Right hindlimb (tissue), 1 donor: ENCODE measurements at regions not wholly inside any gene's neighbourhood (a gene's known extent, or its start where the extent isn't known, plus 50 kb on each side); places are given as distances from the start of the nearest gene placed in this dataset.

Experiments
- DNase-seq: peaks from one replicate; pipeline ENCODE4 v3.0.0-alpha.2; 2018

GRCh38 chr11:105553025-105553424 lies 56.8 kb upstream of the GRIA4 start:
- no peak for DNase-seq

GRCh38 chr11:105548359-105548758 lies 61.5 kb upstream of the GRIA4 start:
- no peak for DNase-seq

- no peak for DNase-seq
Observed at GRCh38 chr11:105538588-105538987, 71.3 kb upstream of the GRIA4 start.

- no peak for DNase-seq
Observed at GRCh38 chr11:105537531-105537930, 72.3 kb upstream of the GRIA4 start.

- DNase-seq, result no peak
Observed at GRCh38 chr11:105524286-105524685, 85.6 kb upstream of the GRIA4 start.

- DNase-seq, result no peak
Observed at GRCh38 chr11:105520706-105521345, 89.0 kb upstream of the GRIA4 start.

- no peak for DNase-seq
Observed at GRCh38 chr11:105507496-105508254, 102.2 kb upstream of the GRIA4 start.

- no peak for DNase-seq
Observed at GRCh38 chr11:105492010-105492409, 117.9 kb upstream of the GRIA4 start.

GRCh38 chr11:105491394-105491793 lies 118.5 kb upstream of the GRIA4 start:
- DNase-seq, result no peak

- no peak for DNase-seq
Observed at GRCh38 chr11:105490333-105490732, 119.5 kb upstream of the GRIA4 start.

- peak; percentile 63 for DNase-seq
Observed at GRCh38 chr11:105489446-105489845, 120.4 kb upstream of the GRIA4 start.

GRCh38 chr11:105486929-105487328 lies 122.9 kb upstream of the GRIA4 start:
- DNase-seq, result no peak

- no peak for DNase-seq
Observed at GRCh38 chr11:105469931-105470330, 139.9 kb upstream of the GRIA4 start.

GRCh38 chr11:105468154-105468553 lies 141.7 kb upstream of the GRIA4 start:
- no peak for DNase-seq

GRCh38 chr11:105466582-105467228 lies 143.2 kb upstream of the GRIA4 start:
- no peak for DNase-seq

- no peak for DNase-seq
Observed at GRCh38 chr11:105458071-105458470, 151.8 kb upstream of the GRIA4 start.

GRCh38 chr11:105456950-105457349 lies 152.9 kb upstream of the GRIA4 start:
- DNase-seq, result no peak

GRCh38 chr11:105449100-105449734 lies 160.7 kb upstream of the GRIA4 start:
- no peak for DNase-seq

- no peak for DNase-seq
Observed at GRCh38 chr11:105448703-105449079, 161.2 kb upstream of the GRIA4 start.

- DNase-seq, result no peak
Observed at GRCh38 chr11:105447936-105448702, 161.8 kb upstream of the GRIA4 start.

- DNase-seq, result no peak
Observed at GRCh38 chr11:105443623-105444022, 166.2 kb upstream of the GRIA4 start.

GRCh38 chr11:105432241-105432995 lies 177.5 kb upstream of the GRIA4 start:
- DNase-seq, result no peak
